ENCODE measurements at regions not wholly inside any gene's neighbourhood (a gene's known extent, or its start where the extent isn't known, plus 50 kb on each side); places are given as distances from the start of the nearest gene placed in this dataset.

- no peak overlapping the region for H3K27ac ChIP-seq (ENCODE audit: extremely low read depth, low read depth, low read length)
- no peak for ATAC-seq
- H2AFZ ChIP-seq (ENCODE audit: low read depth, low read length), result no peak overlapping the region
- intact Hi-C loops (cut with micrococcal nuclease), result no loop called here
- no peaks in the 10 kb centered on the region for H3K4me1 ChIP-seq (replicated peaks in 1 of 2; ENCODE audit: control insufficient read depth in 2 of 2, insufficient read depth in 2 of 2, low read length in 2 of 2)
- no peak for FAIRE-seq
- H3K9ac ChIP-seq (ENCODE audit: insufficient read depth in 1 of 2, low read depth in 2 of 2, low read length in 2 of 2), result no peak overlapping the region
- no peaks in the 10 kb centered on the region for H3K27me3 ChIP-seq (ENCODE audit: control insufficient read depth in 2 of 2, insufficient read depth in 2 of 2, low read length in 2 of 2)
- no peaks in the 10 kb centered on the region for H3K9me3 ChIP-seq (replicated peaks; ENCODE audit: control insufficient read depth, insufficient read depth, low read depth, low read length)
- no peaks in the 10 kb centered on the region for H3K9me1 ChIP-seq (ENCODE audit: control insufficient read depth, insufficient read depth, low read length)
- H3K4me3 ChIP-seq, result no peak overlapping the region
- H3K4me2 ChIP-seq (ENCODE audit: insufficient read depth, low read length), result no peak overlapping the region
- DNase-seq (ENCODE audit: extremely low read depth in 1 of 4, low spot score in 3 of 4), result no peak
- ChIA-PET POLR2A (no interaction called here), CTCF (ENCODE audit: low intra/inter-chr PET ratio) (no interaction called here)
- no TSS peak for BruUV-seq (replicated peaks)
- H3K79me2 ChIP-seq (ENCODE audit: control insufficient read depth, insufficient read depth, low read length), result no peaks in the 10 kb centered on the region
- in situ Hi-C loops (cut with MboI), result no loop called here
- no peaks in the 10 kb centered on the region for H3K36me3 ChIP-seq (ENCODE audit: control insufficient read depth, insufficient read depth, low read length)
- no peaks in the 10 kb centered on the region for H4K20me1 ChIP-seq (replicated peaks; ENCODE audit: control insufficient read depth, insufficient read depth, low read length)
- TF ChIP-seq ZNF609 (CRISPR knock-in tag; IDR thresholded peaks at IDR 0.05; ENCODE audit: borderline replicate concordance) (no peak), NR0B1 (IDR thresholded peaks at IDR 0.05; ENCODE audit: partially characterized antibody) (no peak)
- TF ChIP-seq, protein P1, sequence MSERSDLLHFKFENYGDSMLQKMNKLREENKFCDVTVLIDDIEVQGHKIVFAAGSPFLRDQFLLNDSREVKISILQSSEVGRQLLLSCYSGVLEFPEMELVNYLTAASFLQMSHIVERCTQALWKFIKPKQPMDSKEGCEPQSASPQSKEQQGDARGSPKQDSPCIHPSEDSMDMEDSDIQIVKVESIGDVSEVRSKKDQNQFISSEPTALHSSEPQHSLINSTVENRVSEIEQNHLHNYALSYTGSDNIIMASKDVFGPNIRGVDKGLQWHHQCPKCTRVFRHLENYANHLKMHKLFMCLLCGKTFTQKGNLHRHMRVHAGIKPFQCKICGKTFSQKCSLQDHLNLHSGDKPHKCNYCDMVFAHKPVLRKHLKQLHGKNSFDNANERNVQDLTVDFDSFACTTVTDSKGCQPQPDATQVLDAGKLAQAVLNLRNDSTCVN (CRISPR knock-in tag; IDR thresholded peaks at IDR 0.05), result no peak
These were observed 530.8 kb downstream of the MFSD1 start for GRCh38 chr3:159332535-159333099.
